ENCODE measurements at regions not wholly inside any gene's neighbourhood (a gene's known extent, or its start where the extent isn't known, plus 50 kb on each side); places are given as distances from the start of the nearest gene placed in this dataset.

- TF ChIP-seq CREB5 (CRISPR knock-in tag; IDR thresholded peaks at IDR 0.05; ENCODE audit: low read depth) (no peak), BACH2 (CRISPR knock-in tag; IDR thresholded peaks at IDR 0.05; ENCODE audit: borderline replicate concordance) (no peak), TCF4 (CRISPR knock-in tag; IDR thresholded peaks at IDR 0.05; ENCODE audit: borderline replicate concordance) (no peak), SNAI2 (CRISPR knock-in tag; IDR thresholded peaks at IDR 0.05) (no peak), ZFP3 (CRISPR knock-in tag; IDR thresholded peaks at IDR 0.05) (no peak), PATZ1 (CRISPR knock-in tag; IDR thresholded peaks at IDR 0.05; ENCODE audit: borderline replicate concordance) (no peak), ESRRG (CRISPR knock-in tag; IDR thresholded peaks at IDR 0.05) (no peak), OSR1 (CRISPR knock-in tag; IDR thresholded peaks at IDR 0.05) (no peak), CSDC2 (CRISPR knock-in tag; IDR thresholded peaks at IDR 0.05) (no peak), ISL1 (CRISPR knock-in tag; IDR thresholded peaks at IDR 0.05) (no peak), ARNTL (CRISPR knock-in tag; IDR thresholded peaks at IDR 0.05; ENCODE audit: borderline replicate concordance, low read depth) (no peak), POU6F1 (CRISPR knock-in tag; IDR thresholded peaks at IDR 0.05; ENCODE audit: borderline replicate concordance, low read depth) (no peak), TSHZ2 (CRISPR knock-in tag; IDR thresholded peaks at IDR 0.05) (no peak), RARB (CRISPR knock-in tag; IDR thresholded peaks at IDR 0.05) (no peak)
- no peak for ATAC-seq
Observed at GRCh38 chr22:48169227-48169626, 1406.8 kb downstream of the TBC1D22A start.

- no peak for TF ChIP-seq ESRRG (CRISPR knock-in tag; IDR thresholded peaks at IDR 0.05)
- ATAC-seq, result no peak
Observed at GRCh38 chr22:48167238-48167637, 1404.8 kb downstream of the TBC1D22A start.

GRCh38 chr22:48161298-48161697 lies 1398.8 kb downstream of the TBC1D22A start:
- TF ChIP-seq PATZ1 (CRISPR knock-in tag; IDR thresholded peaks at IDR 0.05; ENCODE audit: borderline replicate concordance) (no peak), TCF4 (CRISPR knock-in tag; IDR thresholded peaks at IDR 0.05; ENCODE audit: borderline replicate concordance) (no peak), SNAI2 (CRISPR knock-in tag; IDR thresholded peaks at IDR 0.05) (no peak), TSHZ2 (CRISPR knock-in tag; IDR thresholded peaks at IDR 0.05) (no peak), ZFP30 (CRISPR knock-in tag; IDR thresholded peaks at IDR 0.05) (no peak), OSR1 (CRISPR knock-in tag; IDR thresholded peaks at IDR 0.05) (no peak), POU6F1 (CRISPR knock-in tag; IDR thresholded peaks at IDR 0.05; ENCODE audit: borderline replicate concordance, low read depth) (no peak), ESRRG (CRISPR knock-in tag; IDR thresholded peaks at IDR 0.05) (no peak), RARB (CRISPR knock-in tag; IDR thresholded peaks at IDR 0.05) (no peak), CREB5 (CRISPR knock-in tag; IDR thresholded peaks at IDR 0.05; ENCODE audit: low read depth) (no peak), ZFP3 (CRISPR knock-in tag; IDR thresholded peaks at IDR 0.05) (no peak), ARNTL (CRISPR knock-in tag; IDR thresholded peaks at IDR 0.05; ENCODE audit: borderline replicate concordance, low read depth) (no peak), BACH2 (CRISPR knock-in tag; IDR thresholded peaks at IDR 0.05; ENCODE audit: borderline replicate concordance) (no peak), CSDC2 (CRISPR knock-in tag; IDR thresholded peaks at IDR 0.05) (no peak), ZC3H10 (CRISPR knock-in tag; IDR thresholded peaks at IDR 0.05) (no peak), ISL1 (CRISPR knock-in tag; IDR thresholded peaks at IDR 0.05) (no peak)
- ATAC-seq, result no peak

Data from SK-N-SH treated with all-trans-retinoic acid at 6 μM for 48 hours (cell line).